Gastrocnemius medialis (tissue), 4 donors: ENCODE measurements at regions not wholly inside any gene's neighbourhood (a gene's known extent, or its start where the extent isn't known, plus 50 kb on each side); places are given as distances from the start of the nearest gene placed in this dataset.

Source experiments
- POLR2A ChIP-seq, 2 donors: fragments of 450-650 bp; IDR thresholded peaks; one replicate each; pipeline ENCODE4 v1.6.1; 2017; ENCODE audit warnings: antibody characterized with exemption in 2 of 2, mild to moderate bottlenecking in 2 of 2, moderate library complexity in 2 of 2
- TF ChIP-seq, protein P1 (sequence below), 5 experiments: fragments of 450-650 bp in 3 of 5; fragments of 200-600 bp in 2 of 5; sonication (generic) in 2 of 5; IDR thresholded peaks in 4 of 5; conservative IDR thresholded peaks in 1 of 5; 1 replicate in 4 of 5; 2 replicates in 1 of 5; pipeline ENCODE4 v1.5.1; 2016 to 2019; ENCODE audit warnings: antibody characterized with exemption in 5 of 5, mild to moderate bottlenecking in 3 of 5, moderate library complexity in 3 of 5

GRCh38 chr2:38180754-38181153 is 104.8 kb upstream of the CYP1B1 start:
- TF ChIP-seq, protein P1, sequence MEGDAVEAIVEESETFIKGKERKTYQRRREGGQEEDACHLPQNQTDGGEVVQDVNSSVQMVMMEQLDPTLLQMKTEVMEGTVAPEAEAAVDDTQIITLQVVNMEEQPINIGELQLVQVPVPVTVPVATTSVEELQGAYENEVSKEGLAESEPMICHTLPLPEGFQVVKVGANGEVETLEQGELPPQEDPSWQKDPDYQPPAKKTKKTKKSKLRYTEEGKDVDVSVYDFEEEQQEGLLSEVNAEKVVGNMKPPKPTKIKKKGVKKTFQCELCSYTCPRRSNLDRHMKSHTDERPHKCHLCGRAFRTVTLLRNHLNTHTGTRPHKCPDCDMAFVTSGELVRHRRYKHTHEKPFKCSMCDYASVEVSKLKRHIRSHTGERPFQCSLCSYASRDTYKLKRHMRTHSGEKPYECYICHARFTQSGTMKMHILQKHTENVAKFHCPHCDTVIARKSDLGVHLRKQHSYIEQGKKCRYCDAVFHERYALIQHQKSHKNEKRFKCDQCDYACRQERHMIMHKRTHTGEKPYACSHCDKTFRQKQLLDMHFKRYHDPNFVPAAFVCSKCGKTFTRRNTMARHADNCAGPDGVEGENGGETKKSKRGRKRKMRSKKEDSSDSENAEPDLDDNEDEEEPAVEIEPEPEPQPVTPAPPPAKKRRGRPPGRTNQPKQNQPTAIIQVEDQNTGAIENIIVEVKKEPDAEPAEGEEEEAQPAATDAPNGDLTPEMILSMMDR (IDR thresholded peaks at IDR 0.05 in 4 of 5, conservative IDR thresholded peaks at IDR 0.05 in 1 of 5), result no peak
- TF ChIP-seq POLR2A (IDR thresholded peaks at IDR 0.05), result no peak
